ENCODE measurements at regions not wholly inside any gene's neighbourhood (a gene's known extent, or its start where the extent isn't known, plus 50 kb on each side); places are given as distances from the start of the nearest gene placed in this dataset.

DNA sequence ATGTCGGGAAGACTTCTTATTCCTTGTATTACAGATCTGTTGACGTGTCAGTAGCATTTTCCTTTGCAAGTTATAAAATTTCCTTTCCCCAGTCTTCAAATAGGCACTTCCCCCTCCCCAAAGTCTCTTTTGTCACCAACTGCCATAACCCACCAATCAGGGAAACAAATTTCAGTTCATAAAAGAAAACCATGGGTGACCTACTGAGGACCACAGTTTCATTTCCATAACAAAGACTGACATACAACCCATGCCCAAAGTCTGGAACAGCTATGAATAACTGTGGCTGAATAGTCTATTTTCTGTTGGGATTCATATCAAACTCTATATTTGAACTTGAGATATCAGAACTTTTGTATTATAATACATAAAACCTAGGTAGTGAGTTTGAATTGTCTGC is 307.8 kb downstream of the KBTBD8 start:
- no peaks in the 10 kb centered on the region for H3K27me3 ChIP-seq (ENCODE audit: insufficient read depth, low read depth, low read length)
- H3K9me2 ChIP-seq (ENCODE audit: insufficient read depth, low read length): no peaks in the 10 kb centered on the region
- no peaks in the 10 kb centered on the region for H3K36me3 ChIP-seq (ENCODE audit: insufficient read depth, low read length)
- H3K79me2 ChIP-seq (replicated peaks; ENCODE audit: insufficient read depth, low read length): no peaks in the 10 kb centered on the region
- H2AFZ ChIP-seq (ENCODE audit: low read depth, low read length): no peak overlapping the region
- no peaks in the 10 kb centered on the region for H4K20me1 ChIP-seq (ENCODE audit: insufficient read depth)
- TF ChIP-seq MXI1 (conservative IDR thresholded peaks at IDR 0.05; ENCODE audit: poor library complexity, severe bottlenecking): no peak
- no peak for TF ChIP-seq REST (IDR thresholded peaks at IDR 0.05; ENCODE audit: borderline replicate concordance)
- TF ChIP-seq TAF1 (IDR thresholded peaks at IDR 0.05; ENCODE audit: low read depth): no peak
- no peak for TF ChIP-seq SMC3 (conservative IDR thresholded peaks at IDR 0.05; ENCODE audit: poor library complexity)
- TF ChIP-seq, protein P1, sequence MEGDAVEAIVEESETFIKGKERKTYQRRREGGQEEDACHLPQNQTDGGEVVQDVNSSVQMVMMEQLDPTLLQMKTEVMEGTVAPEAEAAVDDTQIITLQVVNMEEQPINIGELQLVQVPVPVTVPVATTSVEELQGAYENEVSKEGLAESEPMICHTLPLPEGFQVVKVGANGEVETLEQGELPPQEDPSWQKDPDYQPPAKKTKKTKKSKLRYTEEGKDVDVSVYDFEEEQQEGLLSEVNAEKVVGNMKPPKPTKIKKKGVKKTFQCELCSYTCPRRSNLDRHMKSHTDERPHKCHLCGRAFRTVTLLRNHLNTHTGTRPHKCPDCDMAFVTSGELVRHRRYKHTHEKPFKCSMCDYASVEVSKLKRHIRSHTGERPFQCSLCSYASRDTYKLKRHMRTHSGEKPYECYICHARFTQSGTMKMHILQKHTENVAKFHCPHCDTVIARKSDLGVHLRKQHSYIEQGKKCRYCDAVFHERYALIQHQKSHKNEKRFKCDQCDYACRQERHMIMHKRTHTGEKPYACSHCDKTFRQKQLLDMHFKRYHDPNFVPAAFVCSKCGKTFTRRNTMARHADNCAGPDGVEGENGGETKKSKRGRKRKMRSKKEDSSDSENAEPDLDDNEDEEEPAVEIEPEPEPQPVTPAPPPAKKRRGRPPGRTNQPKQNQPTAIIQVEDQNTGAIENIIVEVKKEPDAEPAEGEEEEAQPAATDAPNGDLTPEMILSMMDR (IDR thresholded peaks at IDR 0.05; ENCODE audit: poor library complexity, severe bottlenecking): no peak
- no peak for TF ChIP-seq POLR2AphosphoS5 (IDR thresholded peaks at IDR 0.05)
- no peak for TF ChIP-seq EZH2 (IDR thresholded peaks at IDR 0.05; ENCODE audit: borderline replicate concordance, insufficient read depth, low read length, poor library complexity, severe bottlenecking)
- TF ChIP-seq EP300 (conservative IDR thresholded peaks at IDR 0.05; ENCODE audit: poor library complexity, severe bottlenecking): no peak
- no peak for TF ChIP-seq RAD21 (conservative IDR thresholded peaks at IDR 0.05)
- no peak overlapping the region for H3K9ac ChIP-seq (ENCODE audit: low read length)
- H3K9me3 ChIP-seq (ENCODE audit: low read length): no peaks in the 10 kb centered on the region
- H3K4me3 ChIP-seq (ENCODE audit: low read length): no peak overlapping the region
- no peaks in the 10 kb centered on the region for H3F3A ChIP-seq (ENCODE audit: insufficient read depth, low read length, poor library complexity, severe bottlenecking)
- no peak overlapping the region for H3K27ac ChIP-seq (ENCODE audit: low read length)
- H3K4me2 ChIP-seq (ENCODE audit: low read length): no peak overlapping the region

DNA sequence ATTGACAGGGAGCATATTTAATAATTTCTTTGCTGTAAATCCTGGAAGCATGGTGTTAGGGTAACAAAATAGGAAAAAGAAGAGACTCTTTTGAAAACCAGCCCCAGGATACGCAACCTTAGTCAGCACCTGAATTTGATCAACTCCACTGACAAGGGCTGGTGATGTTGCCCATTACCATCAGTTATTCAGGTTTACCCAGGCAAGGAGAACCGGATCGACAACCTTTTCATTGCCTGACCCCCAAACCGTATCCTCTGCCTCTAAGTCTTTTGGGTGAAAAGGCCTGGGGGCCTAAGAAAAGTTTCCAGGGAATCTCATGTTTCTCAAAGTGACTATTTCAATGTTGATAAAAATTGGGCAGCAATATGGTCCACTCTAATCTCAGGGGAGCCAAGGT is 313.3 kb downstream of the KBTBD8 start:
- Histone ChIP-seq H3K27ac (ENCODE audit: low read length) (no peak overlapping the region), H3K4me3 (ENCODE audit: low read length) (no peak overlapping the region), H2AFZ (ENCODE audit: low read depth, low read length) (no peak overlapping the region), H3K4me2 (ENCODE audit: low read length) (no peak overlapping the region), H3K79me2 (replicated peaks; ENCODE audit: insufficient read depth, low read length) (no peaks in the 10 kb centered on the region), H3K9ac (ENCODE audit: low read length) (no peak overlapping the region), H3K27me3 (ENCODE audit: insufficient read depth, low read depth, low read length) (no peaks in the 10 kb centered on the region), H4K20me1 (ENCODE audit: insufficient read depth) (no peaks in the 10 kb centered on the region), H3K36me3 (ENCODE audit: insufficient read depth, low read length) (no peaks in the 10 kb centered on the region), H3K9me2 (ENCODE audit: insufficient read depth, low read length) (no peaks in the 10 kb centered on the region), H3F3A (ENCODE audit: insufficient read depth, low read length, poor library complexity, severe bottlenecking) (no peaks in the 10 kb centered on the region), H3K9me3 (ENCODE audit: low read length) (no peaks in the 10 kb centered on the region)
- TF ChIP-seq TAF1 (IDR thresholded peaks at IDR 0.05; ENCODE audit: low read depth) (no peak), EP300 (conservative IDR thresholded peaks at IDR 0.05; ENCODE audit: poor library complexity, severe bottlenecking) (no peak), EZH2 (IDR thresholded peaks at IDR 0.05; ENCODE audit: borderline replicate concordance, insufficient read depth, low read length, poor library complexity, severe bottlenecking) (no peak), MXI1 (conservative IDR thresholded peaks at IDR 0.05; ENCODE audit: poor library complexity, severe bottlenecking) (no peak), SMC3 (conservative IDR thresholded peaks at IDR 0.05; ENCODE audit: poor library complexity) (no peak), RAD21 (conservative IDR thresholded peaks at IDR 0.05) (no peak), POLR2AphosphoS5 (IDR thresholded peaks at IDR 0.05) (no peak), REST (IDR thresholded peaks at IDR 0.05; ENCODE audit: borderline replicate concordance) (no peak)
- TF ChIP-seq, protein P1 (IDR thresholded peaks at IDR 0.05; ENCODE audit: poor library complexity, severe bottlenecking): no peak

Data from neural cell (in vitro differentiated cells).